HG02798 (cell line): ENCODE measurements at regions not wholly inside any gene's neighbourhood (a gene's known extent, or its start where the extent isn't known, plus 50 kb on each side); places are given as distances from the start of the nearest gene placed in this dataset.
"Not testable (repeated sequence)": the region's sequence is repeated elsewhere in the genome, so short reads cannot be mapped to it uniquely, and the experiment has no call there.

Experiments used
- ATAC-seq: cut with Tn5 transposase; IDR thresholded peaks from one replicate; pipeline ENCODE4 v1.9.1; 2021; ENCODE audit warnings: mild to moderate bottlenecking; ENCODE audit not compliant: unreplicated experiment, poor library complexity

DNA sequence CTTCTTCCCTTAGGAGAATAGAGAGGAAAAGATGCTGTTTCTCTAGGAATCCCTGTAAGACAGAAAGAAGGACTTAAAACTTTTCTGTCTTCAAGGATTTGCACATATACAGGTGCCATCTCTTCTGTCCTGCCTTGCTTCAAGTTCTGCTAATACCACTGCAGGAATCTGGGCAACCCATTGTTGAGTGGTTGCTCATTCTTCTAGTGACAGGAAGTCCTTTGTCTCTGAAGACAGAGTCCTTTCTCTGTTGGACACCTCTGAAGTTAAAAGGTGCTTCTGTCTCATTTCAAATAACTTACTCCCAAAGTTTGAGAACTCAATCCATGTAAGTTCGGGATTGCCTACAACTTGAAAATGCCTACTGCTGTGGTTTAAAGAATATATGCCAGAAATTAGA, 114.4 kb upstream of the TMTC4 start:
- no peak for ATAC-seq

DNA sequence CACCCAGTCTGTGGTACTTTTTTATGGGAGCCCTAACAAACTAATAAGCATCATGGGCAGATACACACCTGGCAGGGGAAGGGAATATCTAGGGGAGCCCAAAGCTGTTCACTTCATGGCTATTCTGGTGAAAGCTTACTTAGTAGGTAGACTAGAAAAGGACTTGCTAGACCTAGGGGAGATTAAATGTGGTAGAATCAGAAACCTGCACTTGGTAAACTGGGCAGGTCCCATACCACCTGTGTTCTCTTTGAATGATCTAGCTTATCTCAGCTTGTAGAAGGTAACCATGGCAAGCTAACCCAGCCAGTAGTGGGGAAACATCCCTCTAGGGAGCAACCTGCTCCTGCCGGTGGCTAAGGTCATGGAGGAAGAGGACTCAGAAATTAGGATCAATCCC, 113.9 kb upstream of the TMTC4 start:
- no peak for ATAC-seq

DNA sequence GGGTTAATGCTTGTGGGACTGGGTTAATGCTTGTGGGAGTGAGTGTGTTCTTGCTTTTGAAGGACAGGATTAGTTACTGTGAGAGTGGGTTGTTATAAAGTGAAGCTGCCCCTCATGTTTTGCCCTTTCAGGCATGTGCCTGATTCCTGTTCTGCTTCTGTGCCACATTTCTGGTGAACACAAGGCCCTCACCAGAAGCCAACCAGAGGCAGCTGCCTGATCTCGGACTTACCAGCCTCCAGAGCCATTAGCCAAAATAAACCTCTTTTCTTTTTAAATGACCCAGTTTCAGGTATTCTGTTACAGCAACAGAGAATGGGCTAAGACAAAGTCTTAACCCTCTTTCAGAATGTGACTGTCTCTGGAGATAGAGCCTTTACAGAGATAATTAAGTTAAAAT, 113.3 kb upstream of the TMTC4 start:
- no peak for ATAC-seq

DNA sequence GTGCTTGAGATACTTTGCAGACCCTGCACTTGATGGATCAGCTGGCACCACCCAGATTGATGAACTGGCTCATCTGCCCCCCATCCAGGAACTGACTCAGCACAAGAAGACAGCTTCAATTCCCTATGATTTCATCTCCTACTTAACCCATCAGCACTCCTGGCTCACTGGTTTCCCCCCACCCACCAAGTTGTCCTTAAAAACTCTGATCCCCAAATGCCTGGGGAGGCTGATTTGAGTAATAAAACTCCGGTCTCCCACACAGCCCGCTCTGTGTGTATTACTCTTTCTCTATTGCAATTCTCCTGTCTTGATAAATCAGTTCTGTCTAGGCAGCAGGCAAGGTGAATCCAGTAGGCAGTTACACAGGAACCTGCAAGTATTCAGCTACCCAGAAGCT, 102.1 kb upstream of the TMTC4 start:
- not testable (repeated sequence) for ATAC-seq

DNA sequence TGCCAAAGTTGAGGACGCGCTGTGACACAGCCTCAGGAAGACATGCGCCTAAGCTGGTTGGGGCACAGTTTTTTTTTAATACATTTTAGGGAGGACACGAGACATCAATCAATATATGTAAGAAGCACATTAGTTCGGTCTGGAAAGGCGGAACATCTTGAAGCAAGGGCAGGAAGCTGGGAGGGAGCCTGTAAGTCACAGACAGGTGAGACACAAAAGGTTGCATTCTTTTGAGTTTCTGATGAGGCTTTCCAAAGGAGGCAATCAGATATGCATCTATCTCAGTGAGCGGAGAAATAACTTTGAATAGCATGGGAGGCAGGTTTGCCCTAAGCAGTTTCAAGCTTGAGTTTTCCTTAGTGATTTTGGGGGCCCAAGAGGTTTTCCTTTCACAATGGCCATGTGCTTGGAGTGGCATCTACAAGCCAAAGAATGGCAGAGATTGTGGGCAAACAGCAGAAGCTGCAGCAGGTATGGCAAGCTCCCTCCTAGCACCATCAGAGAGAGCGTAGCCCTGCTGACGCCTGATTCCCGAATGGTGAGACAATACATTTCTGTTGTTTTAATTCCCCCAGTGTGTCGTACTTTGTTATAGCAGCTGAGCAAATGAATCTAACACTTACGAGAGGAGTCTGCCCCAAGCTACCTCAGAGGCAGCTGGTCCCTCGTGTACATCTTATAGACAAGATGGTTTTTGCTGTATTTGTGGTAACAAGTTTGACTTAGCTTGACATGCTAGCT, 99.5 kb upstream of the TMTC4 start:
- no peak for ATAC-seq

DNA sequence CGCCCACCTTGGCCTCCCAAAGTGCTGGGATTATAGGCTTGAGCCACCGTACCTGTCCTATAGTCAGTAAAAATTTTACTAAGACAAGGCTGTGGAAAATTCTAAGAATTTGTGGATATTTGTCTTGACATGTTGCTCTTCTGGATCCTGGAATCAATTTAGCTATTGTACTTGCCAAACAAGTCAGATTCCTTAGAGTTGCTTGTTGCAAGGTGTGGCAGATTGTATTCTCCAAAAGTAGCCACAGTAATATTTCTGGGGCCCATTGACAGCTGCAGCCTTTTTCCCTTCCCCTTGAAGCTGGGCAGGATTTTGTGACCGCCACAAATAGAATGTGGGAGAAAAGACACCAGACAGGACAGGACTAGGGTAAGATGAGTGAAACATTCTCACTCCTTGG, 98.8 kb upstream of the TMTC4 start:
- no peak for ATAC-seq

DNA sequence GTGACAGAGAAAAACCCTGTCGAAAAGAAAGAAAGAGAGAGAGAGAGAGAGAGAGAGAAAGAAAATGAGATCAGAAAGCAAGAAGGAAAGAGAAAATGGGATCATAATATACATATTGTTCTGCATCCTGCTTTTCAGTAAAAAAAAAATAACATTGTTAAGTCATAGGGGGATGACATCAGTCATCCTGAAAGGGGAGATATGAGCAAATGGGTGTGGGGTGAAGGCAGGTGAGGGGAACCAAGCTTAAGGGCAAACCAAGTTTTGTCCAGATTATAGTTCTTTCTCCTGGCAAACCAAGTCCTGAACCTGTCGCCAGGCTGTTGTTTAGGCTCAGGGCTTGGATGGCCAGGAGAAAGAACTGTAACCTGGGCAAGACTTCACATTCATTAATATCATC, 92.6 kb upstream of the TMTC4 start:
- ATAC-seq = peak; percentile 34

DNA sequence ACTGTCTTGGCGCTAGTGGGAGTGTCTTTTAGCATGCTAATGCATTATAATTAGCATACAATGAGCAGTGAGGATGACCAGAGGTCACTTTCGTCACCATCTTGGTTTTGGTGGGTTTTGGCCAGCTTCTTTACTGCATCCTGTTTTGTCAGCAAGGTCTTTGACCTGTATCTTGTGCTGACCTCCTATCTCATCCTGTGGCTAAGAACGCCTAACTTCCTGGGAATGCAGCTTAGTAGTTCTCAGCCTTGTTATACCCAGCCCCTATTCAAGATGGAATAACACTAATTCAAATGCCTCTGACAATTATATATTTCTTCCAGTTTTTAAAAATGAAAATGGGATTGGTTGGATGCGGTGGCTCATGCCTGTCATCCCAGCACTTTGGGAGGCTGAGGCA, 92.0 kb upstream of the TMTC4 start:
- not testable (repeated sequence) for ATAC-seq

DNA sequence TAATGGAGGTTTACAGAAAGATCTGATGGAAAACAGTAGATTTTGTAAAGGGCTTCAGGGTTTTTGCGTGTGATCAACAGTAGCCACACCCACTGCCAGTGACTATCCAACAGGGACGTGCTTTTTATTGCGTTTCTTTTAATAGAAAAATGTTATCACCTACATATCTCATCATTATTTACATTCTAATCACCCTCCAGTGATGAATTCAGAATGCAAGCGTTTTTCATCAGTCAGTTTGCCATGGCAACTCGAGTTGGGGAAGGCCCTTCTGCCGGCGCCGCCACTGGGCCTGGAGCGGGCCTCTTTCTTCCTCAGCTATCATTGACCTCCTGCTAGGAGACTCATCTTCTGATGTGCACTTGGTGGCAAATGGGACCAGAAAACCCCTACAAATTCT, 90.3 kb upstream of the TMTC4 start:
- ATAC-seq = no peak

DNA sequence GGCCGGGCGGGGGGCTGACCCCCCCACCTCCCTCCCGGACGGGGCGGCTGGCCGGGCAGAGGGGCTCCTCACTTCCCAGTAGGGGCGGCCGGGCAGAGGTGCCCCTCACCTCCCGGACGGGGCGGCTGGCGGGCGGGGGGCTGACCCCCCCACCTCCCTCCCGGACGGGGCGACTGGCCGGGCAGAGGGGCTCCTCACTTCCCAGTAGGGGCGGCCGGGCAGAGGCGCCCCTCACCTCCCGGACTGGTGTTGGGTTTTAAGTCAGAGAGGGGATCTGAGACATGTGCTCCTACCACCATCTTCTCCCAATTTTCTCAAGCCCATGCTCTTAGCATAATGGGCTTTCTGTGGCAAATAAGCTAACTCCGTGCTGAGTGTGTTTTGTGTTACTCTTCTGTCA, 87.5 kb upstream of the TMTC4 start:
- ATAC-seq = not testable (repeated sequence)

DNA sequence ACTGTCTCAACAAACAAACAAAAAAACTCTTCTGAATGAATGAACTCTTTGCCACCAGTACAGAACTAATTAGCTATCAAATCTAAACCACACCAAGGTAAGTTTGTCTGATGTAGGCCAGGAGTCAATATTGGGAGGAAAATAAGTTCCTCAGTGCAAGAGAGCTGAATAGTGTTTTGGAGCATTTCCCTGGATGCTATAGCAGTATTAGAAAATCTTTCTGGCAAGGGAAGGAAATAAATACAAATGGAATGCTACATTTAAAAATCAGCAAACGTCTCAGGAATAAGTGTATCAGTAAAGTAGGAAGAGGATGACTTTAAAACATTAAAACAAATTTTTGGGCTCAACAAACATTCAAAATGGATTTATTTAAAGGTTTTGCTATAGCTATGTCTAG, 81.3 kb upstream of the TMTC4 start:
- ATAC-seq = no peak

DNA sequence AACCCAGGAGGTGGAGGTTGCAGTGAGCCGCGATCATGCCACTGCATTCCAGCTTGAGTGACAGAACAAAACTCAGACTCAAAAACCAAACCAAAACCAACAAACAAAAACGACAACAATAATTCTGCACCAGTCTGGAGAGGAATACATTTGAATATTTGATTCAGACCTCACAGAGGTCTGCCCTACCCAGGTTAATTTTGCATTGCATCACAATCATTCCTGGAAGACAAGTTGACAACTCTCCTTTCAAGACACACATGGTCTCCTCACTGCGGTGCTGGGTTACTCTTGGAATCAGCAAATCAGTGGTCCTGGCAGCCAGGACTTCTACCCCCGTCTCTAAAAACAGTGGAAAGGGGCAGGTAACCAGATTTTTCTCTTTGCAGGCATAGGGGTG, 79.9 kb upstream of the TMTC4 start:
- no peak for ATAC-seq

DNA sequence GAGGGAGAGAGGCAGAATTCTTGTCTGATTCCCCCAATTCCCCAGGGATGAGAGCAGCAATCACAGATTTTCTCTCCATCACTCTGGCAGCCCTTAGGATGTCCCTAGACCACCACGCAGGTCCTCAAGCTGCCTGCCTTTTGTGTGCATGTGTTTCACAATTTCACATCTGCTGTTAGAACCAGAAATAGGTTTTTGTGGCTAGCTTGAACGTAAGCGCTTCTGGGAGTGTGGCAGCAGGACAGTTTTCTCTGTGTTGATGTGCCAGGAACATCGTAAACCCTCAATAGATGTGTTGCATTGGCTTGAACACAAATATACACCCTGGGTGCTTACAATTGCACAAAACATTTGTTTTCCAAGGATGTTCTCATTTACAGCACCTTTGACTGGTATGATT, 78.8 kb upstream of the TMTC4 start:
- no peak for ATAC-seq

DNA sequence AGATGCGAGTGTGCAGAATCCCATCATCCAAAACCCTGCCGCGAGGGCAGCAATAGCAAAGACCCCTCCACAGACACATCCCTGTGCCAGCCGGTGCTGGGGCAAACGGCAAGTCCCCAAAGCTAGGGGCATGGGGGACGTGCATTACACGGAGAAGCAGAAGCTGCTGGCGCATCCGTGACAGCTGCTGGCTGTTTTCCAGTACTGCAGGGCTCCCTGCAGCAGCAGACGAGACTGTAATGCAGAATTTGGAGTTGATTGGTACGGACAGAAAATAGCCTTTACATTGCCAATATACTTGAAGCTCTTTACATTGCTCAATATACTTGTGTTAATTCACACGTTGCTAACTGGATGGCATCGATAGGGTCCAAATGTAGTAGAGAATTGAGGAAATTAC, 77.2 kb upstream of the TMTC4 start:
- ATAC-seq = no peak

DNA sequence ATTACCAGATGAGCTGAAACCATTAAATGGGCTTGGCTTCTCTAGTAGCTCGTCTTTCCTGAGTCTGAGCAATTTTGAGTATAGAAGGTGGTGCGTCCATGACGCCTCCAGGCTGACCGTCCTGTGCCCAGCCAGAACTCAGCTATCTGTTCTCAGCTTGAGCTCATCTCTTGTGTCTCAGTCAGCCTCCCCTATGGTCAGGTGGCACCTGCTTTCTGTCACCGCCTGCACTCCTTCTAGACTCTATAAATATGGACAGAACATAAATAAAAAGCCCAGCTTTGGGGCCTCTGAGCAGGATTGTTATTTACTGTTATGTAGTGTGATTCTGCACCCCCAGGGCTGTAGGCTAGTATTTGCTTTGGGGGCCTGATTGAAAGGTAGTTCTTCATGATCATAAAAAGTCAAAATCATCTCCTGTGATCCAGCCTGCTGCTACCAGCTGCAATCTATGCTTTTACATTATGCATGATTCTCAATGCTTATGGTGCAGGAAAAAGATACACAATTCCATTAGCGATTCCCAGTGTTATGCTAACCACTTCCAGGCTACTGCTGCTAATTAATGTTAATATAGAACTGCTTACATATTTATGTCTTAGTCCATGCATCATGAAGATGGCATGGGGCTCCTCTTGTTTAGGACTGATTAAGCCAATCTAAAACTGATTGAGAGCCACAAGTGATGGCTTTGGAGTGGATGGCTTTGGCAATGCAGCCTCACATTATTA, 72.5 kb upstream of the TMTC4 start:
- no peak for ATAC-seq

DNA sequence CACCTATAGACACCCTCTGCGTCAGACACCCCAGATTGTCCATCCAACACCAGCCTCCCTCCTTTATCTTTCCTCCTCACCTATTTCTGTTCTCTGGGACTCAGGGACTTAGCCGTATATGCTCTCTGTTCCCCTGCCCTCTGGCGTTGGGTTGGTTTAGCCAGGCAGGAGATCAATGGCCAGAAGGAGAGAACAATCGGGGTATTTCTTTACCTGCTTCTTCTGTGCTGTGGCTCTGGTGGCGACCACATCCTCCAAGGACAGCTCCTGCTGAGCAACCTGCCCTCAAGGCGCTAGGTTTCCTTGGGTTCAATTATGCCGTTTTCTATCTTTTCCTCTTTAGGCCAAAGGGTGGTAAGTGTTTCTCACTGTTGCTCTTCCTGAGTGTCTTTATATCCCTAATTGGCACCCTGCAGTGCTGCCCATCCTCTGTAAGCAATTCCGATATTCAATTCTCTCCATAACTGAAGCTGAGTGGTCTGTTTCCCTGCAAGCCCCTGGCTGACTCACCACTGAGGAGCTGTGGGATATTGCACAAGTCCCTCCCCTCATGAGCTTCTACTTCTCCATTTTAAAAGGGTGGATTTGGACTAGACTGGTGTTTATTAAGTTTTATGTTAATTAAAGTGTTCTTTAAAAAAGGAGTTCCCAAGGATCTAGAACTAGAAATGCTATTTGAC, 63.7 kb upstream of the TMTC4 start:
- no peak for ATAC-seq

DNA sequence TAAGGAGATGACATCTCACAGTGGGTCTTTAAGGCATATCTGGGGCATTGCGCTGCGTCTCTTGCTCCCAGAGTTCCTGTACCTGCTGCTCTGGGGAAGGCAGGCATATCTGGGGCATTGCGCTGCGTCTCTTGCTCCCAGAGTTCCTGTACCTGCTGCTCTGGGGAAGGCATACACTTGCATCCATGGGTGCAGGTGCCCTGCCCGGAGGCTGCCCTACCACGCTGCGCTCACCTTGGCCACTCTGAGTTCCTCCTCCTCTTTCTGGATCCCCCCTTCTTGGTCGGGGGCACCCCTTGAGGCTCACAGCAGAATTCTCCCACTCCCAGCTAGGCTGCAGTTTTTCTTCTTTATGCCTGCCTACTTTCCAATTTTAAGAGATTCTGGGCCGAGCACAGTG, 60.9 kb upstream of the TMTC4 start:
- no peak for ATAC-seq

DNA sequence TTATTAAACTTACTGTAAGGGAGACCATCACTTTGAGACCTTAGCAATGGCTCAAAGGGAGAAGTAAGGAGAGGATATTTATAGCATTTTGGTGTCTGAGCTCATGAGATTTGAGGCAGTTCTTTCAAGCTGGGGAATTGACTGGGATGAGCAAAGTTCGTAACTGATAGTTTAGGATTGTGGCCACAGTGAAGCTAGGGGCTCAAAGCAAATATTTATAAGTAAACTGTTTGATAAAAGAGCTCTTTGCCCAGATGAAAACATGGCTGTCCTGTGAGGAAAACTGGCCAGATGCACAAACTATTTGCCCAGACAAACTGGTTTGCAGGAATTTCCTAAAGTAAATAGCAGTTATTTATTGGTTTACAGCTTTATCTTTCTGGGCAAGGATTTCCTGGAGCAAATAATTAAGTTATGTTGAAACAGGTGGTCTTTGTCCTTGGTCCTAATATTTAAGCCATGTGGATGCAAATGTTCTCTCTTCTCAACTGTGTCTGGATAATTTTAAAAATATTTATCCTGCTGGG, 59.7 kb upstream of the TMTC4 start:
- no peak for ATAC-seq

DNA sequence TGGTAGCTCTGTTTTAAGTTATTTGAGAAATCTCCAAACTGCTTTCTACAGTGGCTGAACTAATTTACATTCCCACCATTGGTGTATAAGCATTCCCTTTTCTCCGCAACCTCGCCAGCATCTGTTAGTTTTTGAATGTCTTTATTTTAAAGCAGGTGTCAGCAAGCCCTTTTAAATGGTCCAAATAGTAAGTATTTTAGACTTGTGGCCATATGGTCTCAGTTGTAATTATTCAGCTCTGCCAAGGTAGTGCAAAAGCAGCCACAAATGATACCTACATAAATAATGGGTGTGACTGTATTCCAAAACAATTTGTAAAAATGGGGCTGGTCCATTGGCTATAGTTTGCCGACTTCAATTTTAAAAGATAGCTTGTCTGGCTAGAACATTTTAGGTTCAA, 58.7 kb upstream of the TMTC4 start:
- ATAC-seq = no peak

DNA sequence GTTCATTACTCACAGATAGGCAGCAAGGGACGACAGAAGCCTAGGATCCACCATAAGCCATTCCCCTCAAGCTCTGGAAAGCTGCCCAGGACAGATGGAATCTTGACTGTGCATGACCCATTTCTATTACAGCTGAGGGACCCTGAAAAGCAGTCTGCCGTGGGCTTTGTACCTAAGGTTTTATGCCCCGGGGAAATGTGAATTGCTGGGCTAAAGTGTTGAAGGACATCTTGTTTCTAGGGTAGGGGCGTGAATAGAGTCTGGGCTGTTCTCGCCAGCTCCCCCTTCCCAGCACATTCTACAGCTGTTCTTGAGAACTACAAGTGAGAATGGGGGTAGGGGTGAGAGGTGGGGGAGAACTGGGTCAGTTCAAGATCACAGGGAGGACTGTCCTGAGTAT, 53.6 kb upstream of the TMTC4 start:
- no peak for ATAC-seq

DNA sequence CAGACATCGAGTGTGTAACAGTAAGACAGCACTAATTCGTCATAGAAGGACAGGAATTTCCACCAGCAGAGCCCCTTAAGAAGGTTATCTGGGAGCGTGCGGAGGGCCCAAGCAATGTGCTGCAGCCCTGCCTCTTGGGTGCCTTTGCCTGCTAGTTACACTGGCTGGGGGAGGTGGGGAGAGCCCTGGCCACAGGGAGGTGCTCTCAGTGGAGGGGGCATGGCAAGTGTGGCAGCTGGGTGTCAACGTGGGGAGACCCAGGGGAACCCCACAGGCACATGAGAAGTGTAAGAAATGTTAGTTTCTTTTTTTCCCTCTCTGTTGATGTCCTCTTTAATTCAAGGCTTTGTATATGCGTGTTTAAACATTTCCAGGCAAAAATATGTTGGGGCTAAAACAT, 50.9 kb upstream of the TMTC4 start:
- ATAC-seq = no peak
